Stimulated activated CD8-positive, alpha-beta memory T cell treated with anti-CD3 and anti-CD28 coated beads, Interleukin-12 subunit alpha, Interleukin-12 subunit beta, amount 100 ng/mL, for 1 hour (primary cell): ENCODE measurements at regions not wholly inside any gene's neighbourhood (a gene's known extent, or its start where the extent isn't known, plus 50 kb on each side); places are given as distances from the start of the nearest gene placed in this dataset.
"Not testable (repeated sequence)": the region's sequence is repeated elsewhere in the genome, so short reads cannot be mapped to it uniquely, and the experiment has no call there.

Experiments used
- DNase-seq: peaks from one replicate; pipeline ENCODE4 v3.0.0-alpha.2; 2020; ENCODE audit warnings: low read depth

GRCh38 chr11:134498326-134499139 lies 86.5 kb upstream of the B3GAT1 start:
- DNase-seq, result no peak

GRCh38 chr11:134497586-134497985 lies 85.5 kb upstream of the B3GAT1 start:
- DNase-seq, result no peak

- DNase-seq, result not testable (repeated sequence)
Observed at GRCh38 chr11:134496058-134496457, 84.0 kb upstream of the B3GAT1 start.

GRCh38 chr11:134494395-134494794 lies 82.4 kb upstream of the B3GAT1 start:
- DNase-seq, result not testable (repeated sequence)

- DNase-seq, result not testable (repeated sequence)
Observed at GRCh38 chr11:134492411-134492810, 80.4 kb upstream of the B3GAT1 start.

- DNase-seq, result no peak
Observed at GRCh38 chr11:134489728-134490127, 77.7 kb upstream of the B3GAT1 start.

- no peak for DNase-seq
Observed at GRCh38 chr11:134488913-134489312, 76.9 kb upstream of the B3GAT1 start.

GRCh38 chr11:134488512-134488911 lies 76.5 kb upstream of the B3GAT1 start:
- no peak for DNase-seq

GRCh38 chr11:134487696-134488095 lies 75.7 kb upstream of the B3GAT1 start:
- DNase-seq, result no peak

- DNase-seq, result no peak
Observed at GRCh38 chr11:134486704-134487103, 74.7 kb upstream of the B3GAT1 start.

GRCh38 chr11:134486106-134486505 lies 74.1 kb upstream of the B3GAT1 start:
- no peak for DNase-seq

GRCh38 chr11:134485316-134485715 lies 73.3 kb upstream of the B3GAT1 start:
- DNase-seq, result no peak

GRCh38 chr11:134483857-134484256 lies 71.8 kb upstream of the B3GAT1 start:
- DNase-seq, result no peak

GRCh38 chr11:134483291-134483690 lies 71.2 kb upstream of the B3GAT1 start:
- DNase-seq, result no peak

- no peak for DNase-seq
Observed at GRCh38 chr11:134482865-134483264, 70.8 kb upstream of the B3GAT1 start.

- DNase-seq, result no peak
Observed at GRCh38 chr11:134481933-134482527, 70.0 kb upstream of the B3GAT1 start.

- DNase-seq, result no peak
Observed at GRCh38 chr11:134481135-134481534, 69.1 kb upstream of the B3GAT1 start.

GRCh38 chr11:134480136-134480712 lies 68.2 kb upstream of the B3GAT1 start:
- no peak for DNase-seq

GRCh38 chr11:134479206-134480135 lies 67.4 kb upstream of the B3GAT1 start:
- DNase-seq, result no peak

- no peak for DNase-seq
Observed at GRCh38 chr11:134478611-134479010, 66.6 kb upstream of the B3GAT1 start.

- DNase-seq, result no peak
Observed at GRCh38 chr11:134478176-134478575, 66.1 kb upstream of the B3GAT1 start.

GRCh38 chr11:134477486-134477885 lies 65.4 kb upstream of the B3GAT1 start:
- no peak for DNase-seq
